GM21390 (cell line): ENCODE measurements at regions not wholly inside any gene's neighbourhood (a gene's known extent, or its start where the extent isn't known, plus 50 kb on each side); places are given as distances from the start of the nearest gene placed in this dataset.
"Not testable (repeated sequence)": the region's sequence is repeated elsewhere in the genome, so short reads cannot be mapped to it uniquely, and the experiment has no call there.

Source experiments
- ATAC-seq: cut with Tn5 transposase; IDR thresholded peaks from one replicate; pipeline ENCODE4 v1.9.1; 2021; ENCODE audit not compliant: unreplicated experiment

DNA sequence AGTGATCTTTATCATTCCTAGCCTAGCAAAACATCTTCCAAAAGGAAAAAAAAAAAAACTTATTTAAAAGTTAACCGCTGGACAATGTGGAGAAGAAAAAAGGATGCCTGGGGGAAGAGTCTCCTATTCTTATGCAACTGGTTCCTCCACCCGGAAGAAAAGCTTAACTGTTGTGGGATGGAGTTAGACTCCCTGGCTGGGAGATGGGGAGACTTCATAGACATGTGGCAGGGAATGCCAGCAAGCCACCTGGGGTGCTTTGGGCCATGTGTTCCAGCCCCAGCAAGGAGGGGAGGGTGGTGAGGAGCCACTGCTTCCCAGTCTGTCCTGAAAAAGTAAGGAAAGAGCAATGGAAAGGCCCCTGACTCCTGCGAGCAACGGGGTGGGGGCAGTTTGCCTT lies 119.4 kb upstream of the SPIN4 start:
- no peak for ATAC-seq

DNA sequence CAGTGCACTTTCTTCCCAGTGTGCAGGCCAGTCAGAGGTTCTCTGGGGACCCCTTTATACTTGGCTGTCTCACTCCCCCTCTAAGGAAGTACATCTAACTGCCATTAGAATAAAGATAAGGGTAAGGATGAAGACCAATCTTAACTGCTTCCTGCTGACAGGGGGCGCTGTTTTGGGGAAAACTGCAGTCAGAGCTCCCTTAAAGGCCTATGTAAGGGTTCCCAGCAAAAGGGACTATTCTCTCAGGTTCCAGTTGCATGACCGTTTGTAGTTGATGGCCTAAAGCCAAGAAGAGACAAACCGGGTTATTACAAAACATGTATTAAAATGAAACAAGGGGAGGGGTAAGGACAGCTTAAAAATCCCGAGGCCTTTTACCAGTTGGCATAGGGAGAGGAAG lies 115.6 kb upstream of the SPIN4 start:
- ATAC-seq = no peak

DNA sequence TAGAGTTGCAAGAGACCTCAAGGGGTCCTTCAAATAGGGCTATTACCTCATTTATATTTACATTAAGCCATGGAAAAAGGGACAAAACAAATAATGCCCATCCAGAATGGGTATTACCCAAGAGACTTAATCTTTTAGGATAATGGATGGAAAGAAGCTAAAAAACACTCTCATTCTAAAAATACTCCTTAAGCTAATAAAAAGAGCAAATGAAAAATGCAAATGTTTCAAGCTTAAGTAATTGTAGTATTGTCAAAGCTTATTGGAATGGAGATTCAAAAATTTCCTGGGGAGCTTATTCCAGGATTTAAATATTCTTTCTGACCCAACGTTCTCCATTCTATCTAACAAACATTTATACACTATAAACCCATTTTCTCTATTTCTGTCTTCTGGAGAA lies 107.8 kb upstream of the SPIN4 start:
- ATAC-seq = no peak

DNA sequence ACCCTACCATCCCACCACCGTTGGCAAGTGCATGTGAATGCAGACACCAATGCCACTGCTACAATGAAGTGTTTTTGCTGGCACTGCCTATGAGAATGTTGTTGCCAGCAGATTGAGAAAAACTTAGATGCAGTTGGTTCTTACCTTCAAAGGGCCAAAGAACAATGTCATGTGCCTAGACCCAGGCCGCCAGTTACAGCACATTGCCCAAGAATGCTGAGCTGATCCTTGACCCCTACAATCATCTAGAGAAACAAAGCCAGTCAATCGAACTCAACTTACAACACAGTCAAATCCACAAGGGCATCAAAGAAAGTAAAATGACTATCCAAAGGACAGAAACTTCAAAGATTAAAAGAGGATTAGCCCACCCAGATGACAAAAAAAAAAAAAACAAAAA lies 102.4 kb upstream of the SPIN4 start:
- ATAC-seq = no peak

DNA sequence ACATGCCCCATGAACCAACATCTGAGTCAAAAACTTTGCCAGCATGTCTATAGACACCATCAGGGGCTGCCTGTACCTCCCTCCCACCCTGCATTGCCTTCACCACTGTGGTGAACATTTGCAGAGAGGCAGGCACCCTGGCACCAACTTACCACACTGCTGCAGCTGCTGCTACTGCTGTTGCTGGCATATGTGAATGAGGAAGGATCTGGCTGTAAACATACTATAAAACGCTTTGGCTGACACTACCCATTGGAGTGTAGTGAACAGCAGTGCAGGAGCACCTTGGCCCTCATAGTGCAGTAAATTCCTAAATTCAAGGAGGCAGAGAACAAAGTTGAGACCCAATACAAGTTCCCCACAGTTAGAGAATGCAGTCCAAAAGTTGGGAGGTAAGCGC lies 90.6 kb upstream of the SPIN4 start:
- ATAC-seq = no peak

DNA sequence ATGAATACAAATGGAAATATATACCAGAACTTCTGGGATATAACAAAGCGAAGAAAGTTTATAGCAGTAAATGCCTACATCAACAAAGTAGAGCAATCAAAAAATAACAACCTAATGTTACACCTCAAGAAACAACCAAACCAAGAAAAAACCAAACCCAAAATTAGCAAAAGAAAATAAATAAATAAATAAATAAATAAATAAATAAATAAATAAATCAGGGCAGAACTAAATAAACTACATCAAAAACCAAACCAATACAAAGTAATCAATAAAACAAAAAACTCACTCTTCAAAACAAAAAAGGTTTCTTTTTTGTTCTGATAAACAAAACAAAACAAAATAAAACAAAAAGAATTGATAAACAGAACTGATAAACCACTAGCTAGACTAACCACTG lies 88.4 kb upstream of the SPIN4 start:
- no peak for ATAC-seq

DNA sequence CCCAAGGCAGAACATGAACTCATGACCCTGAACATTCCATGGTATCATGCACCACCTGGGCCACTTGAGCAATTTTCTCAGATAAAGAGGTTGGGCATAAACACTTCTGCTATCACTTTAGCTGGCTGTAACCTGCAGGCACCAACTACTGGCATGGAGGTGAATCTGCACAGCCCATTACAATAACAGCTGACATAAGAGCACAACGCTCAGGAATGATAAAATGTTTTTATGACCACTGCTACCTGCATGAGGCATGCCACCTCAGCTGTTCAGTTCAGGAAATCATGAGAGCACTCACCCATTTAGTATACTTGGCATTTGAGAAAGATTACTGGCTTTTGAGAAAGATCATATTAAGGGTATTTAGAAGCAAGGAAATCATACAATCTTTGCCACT lies 85.7 kb upstream of the SPIN4 start:
- ATAC-seq = no peak

DNA sequence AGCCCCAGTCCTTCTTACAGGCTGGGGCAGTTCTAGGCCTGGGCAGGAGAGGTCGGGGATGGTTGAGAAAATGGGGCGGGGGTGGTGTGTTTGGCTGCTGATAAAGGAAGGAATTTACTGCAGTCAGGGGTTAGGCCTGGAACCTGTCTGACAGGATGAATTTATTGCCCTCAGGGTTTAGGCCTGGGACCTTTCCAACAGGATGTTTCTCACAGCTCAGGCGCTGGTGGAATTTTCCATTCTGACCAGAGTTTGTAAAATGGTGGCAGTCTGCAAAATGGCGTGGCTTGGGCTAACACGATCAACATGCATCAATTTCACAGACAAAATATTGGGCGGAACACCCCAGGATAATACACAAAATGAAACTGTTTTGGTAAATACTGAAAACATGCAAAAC lies 83.5 kb upstream of the SPIN4 start:
- ATAC-seq = no peak

DNA sequence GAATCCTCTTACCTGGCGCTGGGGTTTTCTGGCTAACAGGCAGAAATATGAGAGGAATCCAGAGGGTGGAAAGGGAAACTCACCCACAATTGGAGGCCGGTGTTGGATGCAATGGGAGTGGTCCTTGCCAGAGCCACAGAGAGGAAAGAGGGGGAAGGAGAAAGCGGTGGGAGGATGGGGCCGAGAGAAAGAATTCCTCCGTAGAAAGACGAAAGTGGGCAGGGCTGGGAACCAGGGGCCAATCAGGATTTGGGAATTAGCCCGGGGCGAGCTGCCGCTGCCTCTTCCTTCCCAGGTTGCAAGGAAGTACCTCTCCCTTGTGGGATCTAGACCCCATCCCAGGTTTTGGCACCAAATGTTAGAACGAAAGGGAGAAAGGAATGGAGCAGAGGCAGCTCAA lies 83.1 kb upstream of the SPIN4 start:
- ATAC-seq = no peak

DNA sequence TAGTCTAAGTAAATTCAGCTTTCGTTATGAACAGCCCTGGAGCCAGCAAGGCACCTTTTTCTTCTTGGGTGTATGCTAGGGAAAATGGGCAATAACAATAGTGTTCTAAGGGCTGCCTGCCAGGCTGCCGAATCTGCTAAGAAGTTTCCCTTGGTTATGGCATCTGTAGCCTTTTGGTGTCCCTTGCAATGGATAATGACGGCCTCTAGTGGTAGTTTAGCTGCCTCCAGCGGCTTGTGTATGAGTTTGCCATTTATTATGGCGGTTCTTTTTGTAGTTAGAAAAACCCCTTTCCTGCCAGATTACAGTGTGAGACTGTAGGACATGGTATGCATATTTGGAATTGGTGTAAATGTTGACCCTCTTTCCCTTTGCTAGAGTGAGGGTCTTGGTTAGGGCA lies 78.9 kb upstream of the SPIN4 start:
- ATAC-seq = no peak

DNA sequence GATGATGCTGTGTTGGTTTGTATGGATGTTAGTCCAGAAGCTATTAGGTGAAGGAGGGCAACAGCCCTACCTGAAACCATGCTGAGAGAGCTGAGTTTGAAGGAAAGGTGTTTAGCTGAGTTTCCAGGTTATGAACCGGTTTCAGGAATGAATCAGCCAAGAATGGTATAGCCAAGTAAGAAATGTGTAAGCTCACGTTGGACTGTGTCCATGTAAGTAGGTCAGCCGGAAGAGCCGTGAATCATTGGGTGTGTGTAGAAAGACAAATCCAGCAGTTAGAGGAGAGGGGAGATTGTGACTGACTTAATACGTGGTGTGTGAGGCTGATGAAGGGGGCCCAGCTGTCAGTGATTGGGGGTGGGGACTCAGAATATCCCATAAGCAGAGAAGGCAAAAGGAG lies 77.2 kb upstream of the SPIN4 start:
- ATAC-seq = no peak

DNA sequence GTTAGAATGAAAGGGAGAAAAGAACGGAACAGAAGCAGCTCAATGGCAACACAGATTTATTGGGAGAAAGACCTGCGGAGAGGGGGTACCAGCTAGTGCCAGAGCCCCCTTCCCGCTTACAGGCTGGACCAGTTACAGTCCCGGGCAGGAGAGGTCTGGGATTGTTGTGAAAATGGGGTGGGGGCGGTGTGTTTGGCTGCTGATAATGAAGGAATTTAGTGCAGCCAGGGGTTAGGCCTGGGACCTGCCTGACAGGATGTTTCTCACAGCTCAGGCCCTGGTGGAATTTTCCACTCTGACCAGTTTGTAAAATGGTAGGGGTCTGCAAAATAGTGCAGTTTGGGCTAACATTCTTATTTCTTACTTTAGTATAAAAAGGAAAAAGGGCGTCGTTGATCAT lies 75.4 kb upstream of the SPIN4 start:
- no peak for ATAC-seq

DNA sequence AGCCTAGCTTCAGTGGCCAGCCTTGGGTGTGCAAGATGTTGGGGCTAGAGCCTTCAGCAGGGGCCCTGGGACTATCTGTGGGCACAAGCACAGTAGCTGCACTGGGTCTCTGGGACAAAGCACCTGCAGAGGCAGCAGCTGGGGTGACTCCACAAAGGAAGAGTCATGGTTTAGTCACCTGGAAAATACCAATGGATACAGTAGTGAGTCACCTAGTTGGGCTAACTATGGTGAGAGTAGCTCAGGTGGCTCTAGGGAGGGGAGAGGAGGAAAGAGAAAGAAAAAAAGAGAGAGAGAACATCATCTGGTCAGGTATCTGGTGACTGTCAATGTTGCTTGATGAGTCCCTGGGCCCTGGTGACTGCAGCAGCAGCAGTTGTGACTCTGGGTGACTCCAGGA lies 72.9 kb upstream of the SPIN4 start:
- no peak for ATAC-seq

DNA sequence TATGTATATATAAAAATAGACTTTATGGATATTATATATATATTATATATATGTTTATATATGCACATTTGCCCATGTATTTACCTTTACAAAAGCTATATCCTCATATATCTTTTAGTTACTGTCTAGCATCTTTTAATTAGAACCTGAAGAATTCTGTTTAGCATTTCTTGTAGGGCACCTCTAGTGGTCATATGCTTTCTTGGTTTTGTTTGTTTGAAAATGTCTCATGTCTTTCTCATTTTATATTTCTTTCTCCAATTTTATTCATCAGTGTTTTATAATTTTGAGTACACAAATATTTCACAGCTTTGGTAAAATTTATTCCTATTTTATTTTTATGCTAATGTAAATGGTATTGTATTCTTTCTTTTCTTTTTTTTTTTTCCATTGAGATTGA lies 70.3 kb upstream of the SPIN4 start:
- ATAC-seq = no peak

DNA sequence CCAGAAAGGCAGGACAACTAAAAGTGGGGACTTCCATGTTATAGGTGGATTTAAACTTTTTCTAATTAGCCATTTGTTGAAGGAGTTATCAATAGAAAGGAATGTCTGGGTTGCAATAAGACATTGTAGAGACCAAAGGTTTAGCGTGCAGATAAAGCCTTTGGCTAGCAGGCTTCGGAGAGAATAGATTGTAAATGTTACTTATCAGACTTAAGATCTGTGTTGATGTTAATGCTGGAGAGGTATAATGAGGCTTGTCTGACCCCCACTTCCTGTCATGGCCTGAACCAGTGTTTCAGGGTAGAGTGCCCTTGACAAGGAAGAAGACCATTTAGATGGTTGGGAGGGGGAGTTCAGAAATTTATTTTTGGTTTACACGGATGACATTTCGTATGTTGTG lies 67.1 kb upstream of the SPIN4 start:
- no peak for ATAC-seq

DNA sequence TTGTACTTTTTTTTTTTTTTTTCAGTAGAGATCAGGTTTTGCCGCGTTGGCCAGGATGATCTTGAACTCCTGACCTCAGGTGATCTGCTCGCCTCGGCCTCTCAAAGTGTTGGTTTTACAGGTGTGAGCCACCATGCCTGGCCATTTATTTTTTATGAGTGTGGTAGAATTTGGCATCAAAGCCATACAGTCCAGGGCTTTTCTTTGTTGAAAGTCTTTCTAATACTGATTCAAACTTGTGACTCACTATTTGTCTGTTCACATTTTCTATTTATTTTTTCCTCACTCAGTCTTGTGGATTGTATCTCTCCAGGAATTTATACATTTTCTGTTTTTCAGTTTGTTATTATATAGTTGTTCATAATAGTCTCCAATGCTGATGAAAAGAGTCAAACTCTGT lies 66.5 kb upstream of the SPIN4 start:
- ATAC-seq = no peak

DNA sequence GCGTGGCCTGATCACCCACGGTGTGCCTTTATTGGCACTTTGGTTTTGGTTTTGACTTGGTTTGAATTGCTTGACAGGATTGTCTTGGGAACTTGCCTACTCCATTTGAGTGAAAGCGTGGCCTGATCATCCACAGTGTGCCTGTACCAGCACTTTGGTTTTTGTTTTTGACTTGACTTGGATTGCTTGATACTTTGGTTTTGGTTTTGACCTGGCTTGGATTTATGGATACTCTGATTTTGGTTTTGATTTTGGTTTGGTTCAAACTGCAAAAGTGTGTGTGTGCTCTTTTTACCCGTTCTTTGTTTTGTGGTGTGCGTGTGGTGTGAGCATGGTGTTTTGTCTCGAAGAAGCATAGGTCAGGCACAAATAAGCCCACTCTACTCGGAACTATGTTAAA lies 58.8 kb upstream of the SPIN4 start:
- not testable (repeated sequence) for ATAC-seq

DNA sequence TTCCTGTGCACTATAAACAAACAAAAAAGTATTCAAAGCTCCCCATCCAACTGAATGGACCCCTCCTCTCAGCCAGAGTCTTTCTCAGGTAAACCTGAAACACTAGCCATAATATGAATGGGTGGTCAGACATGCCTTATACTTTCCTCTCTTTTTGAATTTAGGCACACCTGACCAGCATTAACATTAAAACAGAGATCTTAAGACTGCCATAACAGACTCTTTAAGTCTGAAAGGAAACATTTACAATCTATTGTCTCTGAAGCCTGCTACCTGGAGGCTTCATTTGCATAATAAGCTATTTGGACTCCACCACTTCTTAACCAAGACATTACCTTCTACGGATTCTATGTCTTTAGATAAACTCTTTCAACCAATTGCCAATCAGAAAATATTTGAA lies 56.9 kb upstream of the SPIN4 start:
- ATAC-seq = no peak

DNA sequence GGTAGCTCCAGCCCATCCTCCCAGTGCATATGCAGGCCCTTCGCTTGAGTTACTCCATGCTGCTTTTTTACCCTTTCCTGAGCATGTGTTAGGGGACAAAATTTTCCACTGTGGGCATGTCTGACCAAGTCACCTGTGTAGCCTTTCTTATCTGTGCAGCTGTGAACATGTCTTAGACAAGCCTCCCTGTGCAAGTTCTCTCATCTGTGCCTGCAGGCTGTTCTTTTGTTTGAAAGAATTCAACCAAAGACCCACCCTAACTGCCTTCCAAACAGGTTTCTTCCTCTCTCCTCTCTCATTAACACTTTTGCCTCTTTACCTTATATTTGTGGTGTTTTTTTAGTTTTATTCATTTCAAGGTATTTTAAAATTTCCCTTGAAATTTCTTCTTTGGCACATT lies 53.2 kb upstream of the SPIN4 start:
- ATAC-seq = no peak

DNA sequence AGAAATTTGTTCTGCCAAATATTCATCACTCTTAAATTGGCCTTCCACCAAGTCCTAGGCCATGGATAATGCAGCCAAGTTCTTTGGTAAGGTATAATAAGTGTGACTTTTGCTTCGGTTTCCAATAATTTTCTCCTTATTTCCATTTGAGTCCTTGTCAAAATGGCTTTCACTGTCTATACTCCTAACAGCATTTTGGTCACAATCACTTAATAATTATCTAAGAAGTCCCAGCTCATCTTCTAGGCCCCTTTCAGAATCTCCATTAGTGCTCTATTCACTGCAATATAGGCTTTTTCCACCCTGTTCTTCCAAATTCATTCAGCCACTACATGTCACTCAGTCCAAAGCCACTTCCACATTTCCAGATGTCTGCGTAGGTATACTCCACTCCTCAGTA lies 51.0 kb upstream of the SPIN4 start:
- no peak for ATAC-seq
